GM19025 (cell line): ENCODE measurements at regions not wholly inside any gene's neighbourhood (a gene's known extent, or its start where the extent isn't known, plus 50 kb on each side); places are given as distances from the start of the nearest gene placed in this dataset.
A peak's percentile ranks its signal among the peaks of the same experiment; 100 is the strongest.
"Not testable (repeated sequence)": the region's sequence is repeated elsewhere in the genome, so short reads cannot be mapped to it uniquely, and the experiment has no call there.

Experiments used
- ATAC-seq: cut with Tn5 transposase; IDR thresholded peaks from one replicate; pipeline ENCODE4 v1.9.1; 2021; ENCODE audit warnings: mild to moderate bottlenecking, low read depth, moderate library complexity; ENCODE audit not compliant: unreplicated experiment

DNA sequence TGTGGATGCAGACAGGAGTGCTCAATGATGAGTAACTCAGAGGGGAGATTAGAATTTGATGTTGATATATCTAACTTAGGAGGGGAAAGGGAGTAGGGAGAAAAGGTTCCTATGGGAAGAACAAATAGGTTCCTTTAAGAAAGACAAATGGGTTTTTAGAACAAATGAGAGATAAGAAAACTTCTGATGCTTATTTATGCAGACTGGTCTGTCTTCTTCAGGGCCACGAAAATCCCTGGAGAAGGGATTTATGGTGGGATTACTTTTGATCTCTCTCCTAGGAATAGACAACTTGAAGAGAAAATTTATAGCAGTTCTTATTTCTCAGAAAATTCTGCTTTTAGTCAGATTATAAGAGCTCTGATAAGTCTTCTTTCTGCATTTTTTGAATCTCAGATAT lies 99.0 kb upstream of the DDHD1 start:
- no peak for ATAC-seq

GRCh38 chr14:53249059-53249458 lies 95.9 kb upstream of the DDHD1 start:
- ATAC-seq: no peak

GRCh38 chr14:53247596-53248370 lies 94.7 kb upstream of the DDHD1 start:
- ATAC-seq: no peak

- ATAC-seq: not testable (repeated sequence)
Measured at GRCh38 chr14:53242898-53243297, 89.8 kb upstream of the DDHD1 start.

DNA sequence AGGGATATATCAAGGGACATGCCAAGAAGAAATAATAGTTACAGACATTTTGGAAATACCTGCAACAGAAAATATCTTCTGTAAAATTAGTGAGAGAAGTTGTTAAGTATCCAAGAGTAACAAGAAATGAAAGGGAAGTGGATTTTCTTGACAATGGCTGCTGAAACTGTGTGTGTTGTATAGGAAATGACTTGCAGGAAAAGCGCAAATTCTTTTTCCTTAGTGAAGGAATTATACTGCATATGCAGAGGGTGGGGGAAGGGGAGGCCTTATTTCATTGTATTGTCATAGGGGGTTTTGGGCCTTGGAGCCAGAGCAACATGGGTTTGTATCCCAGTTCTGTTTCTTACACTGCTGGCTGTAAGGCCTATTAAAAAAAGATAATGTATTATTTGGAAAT lies 84.4 kb upstream of the DDHD1 start:
- ATAC-seq: no peak

- ATAC-seq: no peak
Measured at GRCh38 chr14:53236708-53237107, 83.6 kb upstream of the DDHD1 start.

DNA sequence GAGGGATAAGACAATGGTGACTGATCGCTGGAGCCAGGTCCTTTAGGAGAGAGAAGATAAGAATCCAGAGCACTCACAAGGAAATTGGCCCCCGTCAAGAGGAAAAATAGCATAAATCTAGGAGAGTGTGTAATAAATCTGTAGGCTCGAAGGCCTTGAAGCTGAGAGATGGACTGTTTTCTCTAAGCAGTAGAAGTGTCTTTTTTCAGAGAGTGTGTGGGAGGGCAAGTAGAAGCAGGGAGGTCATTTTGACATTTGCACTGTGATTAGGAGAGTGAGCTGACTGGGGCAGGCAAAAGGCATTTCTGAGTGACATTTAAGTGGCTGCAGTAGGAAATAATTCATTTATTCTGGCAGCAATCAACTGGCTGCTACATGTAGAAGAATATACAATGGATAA lies 78.0 kb upstream of the DDHD1 start:
- no peak for ATAC-seq

GRCh38 chr14:53228966-53229365 lies 75.8 kb upstream of the DDHD1 start:
- no peak for ATAC-seq

- no peak for ATAC-seq
Measured at GRCh38 chr14:53227154-53227718, 74.1 kb upstream of the DDHD1 start.

GRCh38 chr14:53226553-53226952 lies 73.4 kb upstream of the DDHD1 start:
- no peak for ATAC-seq

DNA sequence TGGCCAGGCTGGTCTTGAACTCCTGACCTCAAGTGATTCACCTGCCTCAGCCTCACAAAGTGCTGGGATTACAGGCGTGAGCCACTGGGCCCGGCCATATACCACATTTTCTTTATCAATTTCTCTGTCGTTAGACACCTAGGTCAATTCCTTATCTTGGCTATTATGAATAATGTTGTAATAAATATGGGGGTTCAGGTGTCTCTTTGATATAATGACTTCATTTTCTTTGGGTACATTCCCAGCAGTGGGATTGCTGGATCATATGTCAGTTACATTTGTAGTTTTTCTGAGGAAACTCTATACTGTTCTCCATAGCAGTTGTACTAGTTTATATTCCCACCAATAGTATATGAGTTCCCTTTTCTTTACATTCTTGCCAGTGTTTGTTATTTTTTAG lies 67.8 kb upstream of the DDHD1 start:
- ATAC-seq: no peak

DNA sequence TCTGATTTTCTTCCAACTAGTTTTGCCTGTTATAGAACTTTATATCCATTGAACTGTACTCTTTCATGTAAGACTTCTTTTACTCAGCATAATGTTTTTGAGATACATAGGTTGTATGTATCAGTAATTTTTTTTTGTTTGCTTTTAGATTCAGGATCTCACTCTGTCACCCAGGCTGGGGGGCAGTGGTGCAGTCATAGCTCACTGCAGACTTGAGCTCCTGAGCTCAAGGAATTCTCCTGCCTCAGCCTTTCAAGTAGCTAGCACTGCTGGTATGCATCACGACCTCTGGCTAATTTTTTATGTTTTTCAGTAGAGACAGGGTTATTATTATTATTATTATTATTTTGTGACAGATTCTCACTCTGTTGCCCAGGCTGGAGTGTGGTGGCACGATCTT lies 65.0 kb upstream of the DDHD1 start:
- no peak for ATAC-seq

DNA sequence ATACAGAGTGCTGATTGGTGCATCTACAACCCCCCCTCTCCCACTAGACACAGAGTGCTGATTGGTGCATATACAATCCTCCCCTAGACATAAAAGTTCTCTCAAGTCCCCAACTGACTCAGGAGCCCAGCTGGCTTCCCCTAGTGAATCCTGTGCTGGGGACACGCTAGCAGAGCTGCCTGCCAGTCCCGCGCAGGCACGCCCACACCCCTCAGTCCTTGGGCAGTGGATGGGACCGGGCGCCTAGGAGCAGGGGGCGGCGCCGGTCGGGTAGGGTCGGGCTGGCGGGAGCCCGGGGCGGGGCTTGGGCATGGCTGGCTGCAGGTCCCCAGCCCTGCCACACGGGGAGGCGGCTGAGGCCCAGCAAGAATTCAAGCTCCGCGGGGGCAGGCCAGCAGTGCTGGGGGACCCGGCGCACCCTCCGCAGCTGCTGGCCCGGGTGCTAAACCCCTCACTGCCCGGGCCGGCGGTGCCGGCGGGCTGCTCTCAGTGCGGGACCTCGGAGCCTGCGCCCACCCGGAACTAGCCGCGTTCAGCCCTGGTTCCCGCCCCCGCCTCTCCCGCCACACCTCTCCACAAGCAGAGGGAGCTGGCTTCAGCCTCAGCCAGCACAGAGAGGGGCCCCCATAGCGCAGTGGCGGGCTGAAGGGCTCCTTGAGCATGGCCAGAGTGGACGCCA lies 64.3 kb upstream of the DDHD1 start:
- ATAC-seq: peak; percentile 98

- not testable (repeated sequence) for ATAC-seq
Measured at GRCh38 chr14:53216955-53217315, 63.8 kb upstream of the DDHD1 start.

DNA sequence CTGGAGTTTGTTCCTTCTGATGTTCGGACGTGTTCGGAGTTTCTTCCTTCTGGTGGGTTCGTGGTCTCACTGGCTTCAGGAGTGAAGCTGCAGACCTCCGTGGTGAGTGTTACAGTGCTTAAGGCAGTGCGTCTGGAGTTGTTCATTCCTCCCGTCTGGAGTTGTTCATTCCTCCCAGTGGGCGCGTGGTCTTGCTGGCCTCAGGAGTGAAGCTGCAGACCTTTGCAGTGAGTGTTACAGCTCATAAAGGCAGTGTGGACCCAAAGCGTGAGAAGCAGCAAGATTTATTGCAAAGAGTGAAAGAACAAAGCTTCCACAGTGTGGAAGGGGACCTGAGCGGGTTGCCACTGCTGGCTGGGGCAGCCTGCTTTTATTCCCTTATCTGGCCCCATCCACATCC lies 63.4 kb upstream of the DDHD1 start:
- not testable (repeated sequence) for ATAC-seq

- ATAC-seq: no peak
Measured at GRCh38 chr14:53215101-53215500, 62.0 kb upstream of the DDHD1 start.

DNA sequence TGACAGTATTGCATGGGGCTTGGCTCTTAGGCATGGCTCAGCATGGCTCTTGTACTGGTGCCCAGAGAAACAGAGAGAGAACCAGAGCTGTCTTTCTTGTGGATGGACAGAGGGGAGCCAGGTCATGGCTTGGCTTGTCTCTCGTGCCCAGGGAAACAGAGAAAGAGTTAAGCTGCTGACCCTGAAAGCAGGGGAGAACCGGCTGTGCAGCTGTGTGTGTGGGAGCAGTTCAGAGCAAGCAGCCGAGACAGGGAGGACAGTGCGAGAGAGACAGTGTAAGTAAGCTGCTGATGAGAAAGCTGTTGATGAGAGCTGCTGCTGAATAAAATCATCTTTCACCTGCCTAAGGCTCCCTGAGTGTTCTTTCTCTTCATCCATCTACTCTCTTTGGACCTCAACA lies 61.3 kb upstream of the DDHD1 start:
- ATAC-seq: no peak

DNA sequence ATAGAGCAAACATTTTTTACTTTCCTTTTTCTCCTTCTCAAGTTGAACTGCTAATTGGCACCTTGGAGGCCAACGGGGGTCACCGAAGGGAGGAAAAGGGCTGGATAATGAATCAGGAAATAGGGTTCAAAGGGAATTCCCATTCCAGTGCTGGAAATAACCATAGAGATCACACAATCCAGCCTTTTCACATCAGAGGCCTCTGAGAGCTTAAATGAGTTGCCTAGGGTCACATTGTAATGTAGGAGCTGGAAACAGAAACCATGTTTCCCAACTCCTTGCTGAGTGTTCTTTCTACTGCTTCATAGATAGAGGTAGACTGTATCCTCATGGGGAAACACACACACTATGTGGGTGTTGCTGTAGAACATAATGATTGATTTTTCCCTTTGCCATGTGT lies 60.6 kb upstream of the DDHD1 start:
- ATAC-seq: no peak

DNA sequence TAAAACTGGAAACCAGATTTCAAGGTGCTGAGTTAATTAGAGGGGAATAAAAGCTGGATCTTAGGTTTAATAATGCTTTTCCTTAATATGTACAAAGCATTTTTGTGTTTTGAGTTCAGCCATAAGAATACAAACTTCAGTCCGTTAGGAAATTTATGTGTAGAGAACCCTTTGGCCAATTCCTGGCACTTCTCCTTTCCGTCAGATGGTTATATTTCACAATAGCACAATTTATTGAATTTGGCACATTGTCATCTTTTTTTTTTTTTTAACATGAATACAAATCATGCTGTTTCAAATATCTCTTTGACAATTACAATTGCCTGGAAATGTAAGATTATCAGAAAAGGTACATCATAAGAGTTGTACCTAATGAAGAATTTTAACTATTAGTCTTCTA lies 56.2 kb upstream of the DDHD1 start:
- ATAC-seq: no peak
